ENCODE measurements at regions not wholly inside any gene's neighbourhood (a gene's known extent, or its start where the extent isn't known, plus 50 kb on each side); places are given as distances from the start of the nearest gene placed in this dataset.

GRCh38 chr10:108639010-108639409 lies 1284.3 kb downstream of the XPNPEP1 start:
- TF ChIP-seq CTCF (conservative IDR thresholded peaks at IDR 0.05; ENCODE audit: low read depth in 2 of 2) (no peak), ZNF331 (CRISPR knock-in tag; IDR thresholded peaks at IDR 0.05; ENCODE audit: low read depth) (no peak), EZH2 (IDR thresholded peaks at IDR 0.05; ENCODE audit: low read depth, unreplicated experiment) (no peak), POLR2AphosphoS5 (IDR thresholded peaks at IDR 0.05; ENCODE audit: low read depth) (no peak), EZH2phosphoT487 (IDR thresholded peaks at IDR 0.05; ENCODE audit: unreplicated experiment) (no peak), REST (IDR thresholded peaks at IDR 0.05; ENCODE audit: unreplicated experiment) (no peak), STAT1 (IDR thresholded peaks at IDR 0.05; ENCODE audit: unreplicated experiment) (no peak), JUNB (IDR thresholded peaks at IDR 0.05; ENCODE audit: unreplicated experiment) (no peak), CREB1 (CRISPR knock-in tag; IDR thresholded peaks at IDR 0.05; ENCODE audit: low read depth) (no peak)

Data from GM23338 (cell line).